ENCODE measurements at regions not wholly inside any gene's neighbourhood (a gene's known extent, or its start where the extent isn't known, plus 50 kb on each side); places are given as distances from the start of the nearest gene placed in this dataset.
"Not testable (repeated sequence)": the region's sequence is repeated elsewhere in the genome, so short reads cannot be mapped to it uniquely, and the experiment has no call there.

DNA sequence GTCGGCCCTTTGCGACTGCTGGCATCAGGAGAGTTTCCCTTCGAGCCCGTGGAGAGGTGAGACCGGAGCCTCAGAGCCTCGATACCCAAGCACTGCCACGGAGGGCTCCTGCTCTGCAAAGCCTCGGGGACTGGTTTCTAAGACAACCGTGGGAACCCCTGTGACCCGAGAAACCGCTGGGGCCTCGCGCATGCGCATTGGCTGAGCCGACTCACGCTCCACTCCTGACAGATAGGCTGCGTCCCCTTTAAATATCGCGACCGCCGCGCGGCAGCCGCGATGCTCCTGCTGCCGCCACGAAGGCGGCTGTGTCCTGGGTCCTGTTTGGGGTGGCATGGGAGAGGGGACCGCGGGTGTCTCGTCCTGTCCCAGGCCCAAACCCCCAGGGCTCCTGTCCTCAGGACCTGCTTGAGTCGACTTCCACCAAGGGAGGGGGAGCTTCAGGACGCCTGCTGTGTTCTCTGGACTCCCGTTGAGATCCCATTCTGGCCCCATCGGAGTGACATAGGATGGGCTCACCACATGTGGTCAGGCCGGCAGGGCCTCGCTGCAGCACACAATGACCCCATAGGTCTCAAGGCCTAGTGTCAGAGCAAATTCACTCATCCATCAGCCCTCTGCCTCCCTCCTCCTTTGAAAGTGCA lies 701.7 kb upstream of the TPTE start:
- not testable (repeated sequence) for TF ChIP-seq CTCF, POLR2A (IDR thresholded peaks at IDR 0.05)

All from Peyer's patch (tissue), 4 donors.